Tibial nerve (tissue), 4 donors: ENCODE measurements at regions not wholly inside any gene's neighbourhood (a gene's known extent, or its start where the extent isn't known, plus 50 kb on each side); places are given as distances from the start of the nearest gene placed in this dataset.

Source experiments
- DNase-seq, 2 donors: peaks; one replicate each; pipeline ENCODE4 v3.0.0-alpha.2; 2019; ENCODE audit warnings: low spot score in 2 of 2
- H3K27ac ChIP-seq, 4 donors: fragments of 200-600 bp; sonication (generic) in 3 of 4; one replicate each; pipeline ENCODE4 v1.5.1; 2017 to 2019; ENCODE audit warnings: mild to moderate bottlenecking in 1 of 4
- H3K27me3 ChIP-seq, 2 donors: fragments of 200-600 bp; sonication (generic) in 1 of 2; one replicate each; pipeline versions ENCODE4 v1.5.1 to v1.6.0; 2017 to 2019
- H3K36me3 ChIP-seq, 3 donors: fragments of 200-600 bp; sonication (generic); one replicate each; pipeline ENCODE4 v1.5.1; 2018 to 2019
- H3K4me1 ChIP-seq, 4 donors: fragments of 200-600 bp; sonication (generic) in 3 of 4; one replicate each; pipeline ENCODE4 v1.5.1; 2017 to 2019
- H3K4me3 ChIP-seq, 4 donors: fragments of 200-600 bp; sonication (generic) in 3 of 4; one replicate each; pipeline ENCODE4 v1.5.1; 2017 to 2019; ENCODE audit warnings: mild to moderate bottlenecking in 1 of 4, moderate library complexity in 1 of 4
- H3K9me3 ChIP-seq, 4 donors: fragments of 200-600 bp; sonication (generic) in 3 of 4; one replicate each; pipeline ENCODE4 v1.5.1; 2017 to 2019
- CTCF ChIP-seq, 5 experiments: fragments of 200-600 bp in 3 of 5; fragments of 450-650 bp in 2 of 5; sonication (generic) in 3 of 5; IDR thresholded peaks; one replicate each; pipeline ENCODE4 v1.5.1; 2016 to 2019; ENCODE audit warnings: antibody characterized with exemption in 5 of 5, mild to moderate bottlenecking in 3 of 5, moderate library complexity in 2 of 5
- EP300 ChIP-seq, 2 donors: sonication (generic); formaldehyde crosslinking; IDR thresholded peaks; one replicate each; pipeline ENCODE4 v1.6.1; 2017; ENCODE audit warnings: antibody characterized with exemption in 2 of 2, mild to moderate bottlenecking in 1 of 2
- POLR2A ChIP-seq, 2 donors: fragments of 450-650 bp; IDR thresholded peaks; one replicate each; pipeline ENCODE4 v1.6.1; 2017; ENCODE audit warnings: antibody characterized with exemption in 2 of 2, mild to moderate bottlenecking in 2 of 2, moderate library complexity in 2 of 2
- WGBS, 2 donors: methylation state at CpG; one replicate each; pipeline ENCODE4 v1.1.5; 2018; 5-methylcytosine and 5-hydroxymethylcytosine counted together

- Histone ChIP-seq H3K4me3 (no peak overlapping the region), H3K9me3 (no peaks in the 10 kb centered on the region), H3K27me3 (no peaks in the 10 kb centered on the region), H3K36me3 (no peaks in the 10 kb centered on the region), H3K27ac (no peak overlapping the region), H3K4me1 (no peaks in the 10 kb centered on the region)
- no peak for DNase-seq
- TF ChIP-seq POLR2A (IDR thresholded peaks at IDR 0.05), result no peak
- TF ChIP-seq EP300 (IDR thresholded peaks at IDR 0.05), result no peak
- TF ChIP-seq CTCF (IDR thresholded peaks at IDR 0.05), result no peak
- WGBS, 2 donors, result 38 to 49% methylated on average over 2 of the region's 2 CpGs
Observed at GRCh38 chr12:105769486-105769885, 369.3 kb downstream of the NUAK1 start.

- no peak for DNase-seq
- H3K4me1 ChIP-seq, result no peaks in the 10 kb centered on the region
- no peaks in the 10 kb centered on the region for H3K36me3 ChIP-seq
- H3K27me3 ChIP-seq, result no peaks in the 10 kb centered on the region
- no peak overlapping the region for H3K27ac ChIP-seq
- no peaks in the 10 kb centered on the region for H3K9me3 ChIP-seq
- WGBS, 2 donors, result 24 to 28% methylated on average over 2 of the region's 2 CpGs
- no peak overlapping the region for H3K4me3 ChIP-seq
- TF ChIP-seq POLR2A (IDR thresholded peaks at IDR 0.05), result no peak
- TF ChIP-seq CTCF (IDR thresholded peaks at IDR 0.05), result no peak
- TF ChIP-seq EP300 (IDR thresholded peaks at IDR 0.05), result no peak
Observed at GRCh38 chr12:105773471-105773870, 365.3 kb downstream of the NUAK1 start.

- no peak overlapping the region for H3K27ac ChIP-seq
- no peaks in the 10 kb centered on the region for H3K4me1 ChIP-seq
- H3K4me3 ChIP-seq, result no peak overlapping the region
- no peaks in the 10 kb centered on the region for H3K9me3 ChIP-seq
- no peak for TF ChIP-seq EP300 (IDR thresholded peaks at IDR 0.05)
- no peak for TF ChIP-seq POLR2A (IDR thresholded peaks at IDR 0.05)
- no peak for TF ChIP-seq CTCF (IDR thresholded peaks at IDR 0.05)
- no peaks in the 10 kb centered on the region for H3K27me3 ChIP-seq
- no peak for DNase-seq
- no peaks in the 10 kb centered on the region for H3K36me3 ChIP-seq
- 74 to 86% methylated on average over 5 of the region's 5 CpGs for WGBS, 2 donors
Observed at GRCh38 chr12:105774037-105774436, 364.7 kb downstream of the NUAK1 start.

GRCh38 chr12:105775343-105775742 lies 363.4 kb downstream of the NUAK1 start:
- H3K9me3 ChIP-seq, result no peaks in the 10 kb centered on the region
- TF ChIP-seq POLR2A (IDR thresholded peaks at IDR 0.05), result no peak
- no peak for TF ChIP-seq EP300 (IDR thresholded peaks at IDR 0.05)
- peak in 2 of 5 experiments; percentile 9 to 18 for TF ChIP-seq CTCF (IDR thresholded peaks at IDR 0.05)
- 50 to 58% methylated on average over 3 of the region's 3 CpGs for WGBS, 2 donors
- no peak for DNase-seq
- H3K4me3 ChIP-seq, result no peak overlapping the region
- H3K36me3 ChIP-seq, result no peaks in the 10 kb centered on the region
- no peak overlapping the region for H3K27ac ChIP-seq
- H3K27me3 ChIP-seq, result no peaks in the 10 kb centered on the region
- no peaks in the 10 kb centered on the region for H3K4me1 ChIP-seq

- H3K27me3 ChIP-seq, result no peaks in the 10 kb centered on the region
- H3K9me3 ChIP-seq, result peaks cover 0 to 1% (median 0%) of the 10 kb centered on the region in 4 donors
- H3K36me3 ChIP-seq, result no peaks in the 10 kb centered on the region
- H3K27ac ChIP-seq, result no peak overlapping the region
- TF ChIP-seq CTCF (IDR thresholded peaks at IDR 0.05) (no peak), POLR2A (IDR thresholded peaks at IDR 0.05) (no peak), EP300 (IDR thresholded peaks at IDR 0.05) (no peak)
- WGBS, 2 donors, result 65 to 71% methylated on average over 8 of the region's 8 CpGs
- DNase-seq, result no peak
- H3K4me3 ChIP-seq, result no peak overlapping the region
- H3K4me1 ChIP-seq, result peaks cover 0 to 3% (median 0%) of the 10 kb centered on the region in 4 donors
Observed at GRCh38 chr12:105783983-105784947, 354.5 kb downstream of the NUAK1 start.
